GM12878 (cell line): ENCODE measurements at regions not wholly inside any gene's neighbourhood (a gene's known extent, or its start where the extent isn't known, plus 50 kb on each side); places are given as distances from the start of the nearest gene placed in this dataset.

Source experiments
- ATAC-seq: fragments of 200-7000 bp; cut with Tn5 transposase; 3 replicates; pipeline ENCODE4 v1.9.1; 2020; ENCODE audit warnings: mild to moderate bottlenecking, moderate library complexity
- BruUV-seq: library from RNA; stranded (reverse); fragments of 400-500 nt; replicated peaks from 2 replicates; lab custom pipeline; 2021; lab: Mats Ljungman, UMichigan
- CTCF ChIA-PET: fragments of 300-600 bp; sonication (Branson Sonifier 250); formaldehyde crosslinking; extraction: SDS; loops from one replicate; lab custom pipeline; 2021; ENCODE audit warnings: inconsistent platforms; lab: Yijun Ruan, JAX
- POLR2A ChIA-PET: fragments of 350-600 bp; formaldehyde crosslinking; extraction: SDS; loops from one replicate; lab custom pipeline; 2021; ENCODE audit warnings: inconsistent platforms; lab: Charles Lee
- RAD21 ChIA-PET: fragments of 300-600 bp; sonication (Branson Sonifier 250); formaldehyde crosslinking; loops from one replicate; lab custom pipeline; 2023; ENCODE audit warnings: antibody characterized with exemption; ENCODE audit not compliant: unreplicated experiment; lab: Charles Lee
- SMC1A ChIA-PET: fragments of 300-600 bp; sonication (Branson Sonifier 250); formaldehyde crosslinking; loops from one replicate; lab custom pipeline; 2023; ENCODE audit not compliant: unreplicated experiment, uncharacterized antibody; lab: Charles Lee
- DNase-seq: peaks from one replicate; pipeline ENCODE4 v3.0.0-alpha.2; 2011; ENCODE audit warnings: low read depth, low spot score
- FAIRE-seq: peaks from 3 replicates; lab custom pipeline; 2011; peaks lifted over from hg19 to GRCh38; lab: Jason Lieb, UNC
- H2AFZ ChIP-seq: 2 replicates; pipeline ENCODE4 v1.6.0; 2011; ENCODE audit warnings: low read depth, low read length, control low read depth; ENCODE audit not compliant: control insufficient read depth
- H3K27ac ChIP-seq: 2 replicates; pipeline ENCODE4 v1.5.1; 2011; ENCODE audit warnings: control low read depth; ENCODE audit not compliant: control insufficient read depth, insufficient read depth
- H3K27me3 ChIP-seq, 2 experiments: replicated peaks in 1 of 2; 2 replicates each; pipeline versions ENCODE4 v1.6.0 to v1.6.1; 2011; ENCODE audit warnings: low read length in 1 of 2; ENCODE audit not compliant: control insufficient read depth in 2 of 2, insufficient read depth in 2 of 2
- H3K36me3 ChIP-seq, 2 experiments: 2 replicates each; pipeline ENCODE4 v1.5.1; 2011; ENCODE audit warnings: low read length in 1 of 2; ENCODE audit not compliant: control insufficient read depth in 2 of 2, insufficient read depth in 2 of 2
- H3K4me1 ChIP-seq: 2 replicates; pipeline ENCODE4 v1.6.1; 2011; ENCODE audit warnings: mild to moderate bottlenecking, low read length, moderate library complexity, mixed read lengths; ENCODE audit not compliant: control insufficient read depth, insufficient read depth
- H3K4me2 ChIP-seq: 2 replicates; pipeline ENCODE4 v1.6.0; 2011; ENCODE audit warnings: control low read depth; ENCODE audit not compliant: control insufficient read depth, insufficient read depth
- H3K4me3 ChIP-seq: fragments of 200-600 bp; sonication (generic); 2 replicates; pipeline ENCODE4 v1.5.1; 2016
- H3K79me2 ChIP-seq: 2 replicates; pipeline ENCODE4 v1.6.0; 2011; ENCODE audit warnings: low read length; ENCODE audit not compliant: control insufficient read depth, insufficient read depth
- H3K9ac ChIP-seq: 2 replicates; pipeline ENCODE4 v1.8.0; 2011; ENCODE audit warnings: low read length, control low read depth, mixed read lengths; ENCODE audit not compliant: control insufficient read depth, insufficient read depth
- H3K9me3 ChIP-seq: replicated peaks from 3 replicates; pipeline ENCODE4 v1.5.1; 2011; ENCODE audit warnings: mild to moderate bottlenecking, low read length; ENCODE audit not compliant: control insufficient read depth, insufficient read depth
- H4K20me1 ChIP-seq: 2 replicates; pipeline ENCODE4 v1.6.0; 2011; ENCODE audit not compliant: control insufficient read depth, insufficient read depth
- BCL3 ChIP-seq: IDR thresholded peaks from 2 replicates; pipeline ENCODE4 v1.6.1; 2011; ENCODE audit warnings: borderline replicate concordance, low read depth, mild to moderate bottlenecking, moderate library complexity, low read length; ENCODE audit not compliant: insufficient read depth, poor library complexity, severe bottlenecking
- CUX1 ChIP-seq: IDR thresholded peaks from 2 replicates; pipeline ENCODE4 v1.6.1; 2012; ENCODE audit warnings: improper control_type of control experiment, low read depth, low read length; ENCODE audit not compliant: insufficient replicate concordance
- E2F4 ChIP-seq: IDR thresholded peaks from 2 replicates; pipeline ENCODE4 v1.6.1; 2012; ENCODE audit warnings: low read depth, low read length, improper control_type of control experiment
- EP300 ChIP-seq, 2 experiments: fragments of 150-350 bp in 1 of 2; IDR thresholded peaks; 2 replicates each; pipeline ENCODE4 v1.6.1; 2011 to 2012; ENCODE audit warnings: low read depth in 2 of 2, low read length in 2 of 2, borderline replicate concordance in 1 of 2, improper control_type of control experiment in 1 of 2, inconsistent platforms in 1 of 2; ENCODE audit not compliant: control insufficient read depth in 1 of 2
- GABPA ChIP-seq: IDR thresholded peaks from 2 replicates; pipeline ENCODE4 v1.6.1; 2014; ENCODE audit warnings: antibody characterized with exemption, low read depth, mild to moderate bottlenecking, inconsistent platforms
- HDAC2 ChIP-seq: fragments of 200-600 bp; sonication (generic); IDR thresholded peaks from 2 replicates; pipeline ENCODE4 v1.6.1; 2017
- JUND ChIP-seq: IDR thresholded peaks from 2 replicates; pipeline ENCODE4 v1.6.1; 2012; ENCODE audit warnings: low read depth, mild to moderate bottlenecking, low read length, improper control_type of control experiment, moderate library complexity
- NBN ChIP-seq: fragments of 450-650 bp; IDR thresholded peaks from 2 replicates; pipeline ENCODE4 v1.6.1; 2016
- NR2F1 ChIP-seq: fragments of 450-650 bp; conservative IDR thresholded peaks from 2 replicates; pipeline ENCODE4 v1.6.1; 2017; ENCODE audit warnings: mild to moderate bottlenecking
- POLR2A ChIP-seq: IDR thresholded peaks from 2 replicates; pipeline ENCODE4 v1.6.1; 2011; ENCODE audit warnings: low read depth, mild to moderate bottlenecking, low read length
- RUNX3 ChIP-seq: IDR thresholded peaks from 2 replicates; pipeline ENCODE4 v1.6.1; 2012; ENCODE audit warnings: low read length, inconsistent platforms
- SUPT20H ChIP-seq: IDR thresholded peaks from 2 replicates; pipeline ENCODE4 v1.6.1; 2011; ENCODE audit warnings: low read depth, mild to moderate bottlenecking, low read length, moderate library complexity, borderline replicate concordance; ENCODE audit not compliant: control insufficient read depth
- SUZ12 ChIP-seq: fragments of 200-600 bp; sonication (generic); IDR thresholded peaks from one replicate; pipeline ENCODE4 v1.6.1; 2018; ENCODE audit warnings: antibody characterized with exemption, mild to moderate bottlenecking; ENCODE audit not compliant: unreplicated experiment
- TAF1 ChIP-seq: IDR thresholded peaks from 2 replicates; pipeline ENCODE4 v1.6.1; 2011; ENCODE audit warnings: mild to moderate bottlenecking, low read depth, low read length, borderline replicate concordance
- YBX1 ChIP-seq: fragments of 450-650 bp; IDR thresholded peaks from 2 replicates; pipeline ENCODE4 v1.6.1; 2016; ENCODE audit warnings: antibody characterized with exemption
- WGBS: methylation state at CpG from one replicate; pipeline ENCODE4 v1.1.6; 2016; ENCODE audit warnings: low lambda C conversion rate; ENCODE audit not compliant: insufficient replicate concordance, insufficient coverage; ENCODE audit errors: missing lambda C conversion rate; 5-methylcytosine and 5-hydroxymethylcytosine counted together
- in situ Hi-C: fragments of 300-500 bp; cut with MboI; formaldehyde crosslinking; loops from 9 replicates; pipeline ENCODE4 v1.14.3; 2018; ENCODE audit warnings: mixed read lengths
- intact Hi-C: fragments of 100-400 bp; cut with micrococcal nuclease; formaldehyde crosslinking; loops from one replicate; pipeline ENCODE4 v1.14.2; 2022; ENCODE audit not compliant: unreplicated experiment

GRCh38 chr15:95486224-95486623, 844.3 kb upstream of the NR2F2 start:
- no peak overlapping the region for H3K27ac ChIP-seq
- no peak overlapping the region for H2AFZ ChIP-seq
- H3K9me3 ChIP-seq: no peaks in the 10 kb centered on the region
- no peak overlapping the region for H3K4me2 ChIP-seq
- H3K36me3 ChIP-seq: no peaks in the 10 kb centered on the region
- no peak overlapping the region for H3K9ac ChIP-seq
- FAIRE-seq (no peak), ATAC-seq (no peak), DNase-seq (no peak)
- H3K27me3 ChIP-seq: no peaks in the 10 kb centered on the region
- ChIA-PET CTCF (no interaction called here), SMC1A (interaction anchor here (0.7 to 1.7 kb wide), 3 partner anchors 19 to 135 kb away, joined by 3 to 4 read pairs (median 3); no protein-coding TSS in a partner anchor), POLR2A (no interaction called here), RAD21 (no interaction called here)
- WGBS: 29% methylated on average over 5 of the region's 5 CpGs
- no peak for TF ChIP-seq JUND
- no peak for TF ChIP-seq POLR2A
- no peak for TF ChIP-seq NR2F1
- TF ChIP-seq NBN: no peak
- no peak for TF ChIP-seq BCL3
- TF ChIP-seq CUX1: no peak
- no peak for TF ChIP-seq GABPA
- no peak for TF ChIP-seq SUZ12
- TF ChIP-seq E2F4: no peak
- no peak for TF ChIP-seq EP300 (IDR thresholded peaks at IDR 0.05; ENCODE audit: borderline replicate concordance in 1 of 2, control insufficient read depth in 1 of 2, low read depth in 2 of 2, low read length in 2 of 2)
- no peak for TF ChIP-seq RUNX3
- no peak for TF ChIP-seq SUPT20H
- TF ChIP-seq YBX1: no peak
- TF ChIP-seq HDAC2: no peak
- no peak for TF ChIP-seq TAF1
- no peak overlapping the region for H3K4me3 ChIP-seq
- H4K20me1 ChIP-seq: no peaks in the 10 kb centered on the region
- H3K79me2 ChIP-seq: no peaks in the 10 kb centered on the region
- no TSS peak for BruUV-seq
- in situ Hi-C loops (no loop called here), intact Hi-C loops (no loop called here)
- no peaks in the 10 kb centered on the region for H3K4me1 ChIP-seq
